Fibroblast of skin of left quadriceps (primary cell): ENCODE measurements at regions not wholly inside any gene's neighbourhood (a gene's known extent, or its start where the extent isn't known, plus 50 kb on each side); places are given as distances from the start of the nearest gene placed in this dataset.

Source experiments
- DNase-seq, 2 experiments: peaks; one replicate each; pipeline ENCODE4 v3.0.0-alpha.2; 2013; ENCODE audit warnings: low read depth in 2 of 2

DNA sequence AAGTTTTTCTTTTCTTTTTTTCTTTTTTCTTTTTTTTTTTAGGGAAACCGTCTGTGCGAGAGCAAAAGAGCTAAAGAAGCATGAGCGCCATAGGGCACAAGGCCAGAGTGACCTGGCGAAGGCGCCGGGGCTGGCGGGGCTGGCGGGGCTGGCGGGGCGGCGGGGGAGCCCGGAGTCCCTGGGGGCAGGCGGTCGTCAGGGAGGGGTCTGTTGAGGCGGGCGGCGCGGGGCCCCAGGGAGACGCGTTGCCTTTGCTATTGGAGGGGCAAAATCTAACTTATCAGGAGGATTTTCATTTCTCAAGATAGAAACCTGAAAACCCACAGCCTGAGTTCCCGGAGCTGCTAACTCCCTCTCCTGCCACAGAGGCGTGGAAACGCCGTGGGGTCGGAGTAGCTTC, 135.6 kb upstream of the SMAD1 start:
- no peak for DNase-seq

DNA sequence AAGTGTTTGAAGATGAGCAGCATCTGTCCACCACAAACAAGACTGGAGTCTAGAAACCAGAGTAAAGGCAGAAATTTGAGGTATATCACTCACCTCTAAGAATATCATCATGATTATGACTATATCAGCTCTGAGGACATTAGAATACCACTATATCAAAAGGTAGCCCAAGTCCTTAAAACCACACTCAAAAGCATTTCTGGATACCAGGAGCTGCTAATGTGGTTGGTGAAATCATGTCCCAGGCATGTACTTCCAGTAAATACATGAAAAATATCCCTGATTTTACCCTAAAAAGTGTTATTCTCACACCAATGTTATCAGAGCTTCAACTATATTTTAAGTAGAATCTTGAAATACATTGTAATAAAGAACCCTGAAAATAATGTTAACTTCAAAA, 136.3 kb upstream of the SMAD1 start:
- DNase-seq, result no peak

GRCh38 chr4:145341381-145341780, 140.3 kb upstream of the SMAD1 start:
- no peak for DNase-seq

DNA sequence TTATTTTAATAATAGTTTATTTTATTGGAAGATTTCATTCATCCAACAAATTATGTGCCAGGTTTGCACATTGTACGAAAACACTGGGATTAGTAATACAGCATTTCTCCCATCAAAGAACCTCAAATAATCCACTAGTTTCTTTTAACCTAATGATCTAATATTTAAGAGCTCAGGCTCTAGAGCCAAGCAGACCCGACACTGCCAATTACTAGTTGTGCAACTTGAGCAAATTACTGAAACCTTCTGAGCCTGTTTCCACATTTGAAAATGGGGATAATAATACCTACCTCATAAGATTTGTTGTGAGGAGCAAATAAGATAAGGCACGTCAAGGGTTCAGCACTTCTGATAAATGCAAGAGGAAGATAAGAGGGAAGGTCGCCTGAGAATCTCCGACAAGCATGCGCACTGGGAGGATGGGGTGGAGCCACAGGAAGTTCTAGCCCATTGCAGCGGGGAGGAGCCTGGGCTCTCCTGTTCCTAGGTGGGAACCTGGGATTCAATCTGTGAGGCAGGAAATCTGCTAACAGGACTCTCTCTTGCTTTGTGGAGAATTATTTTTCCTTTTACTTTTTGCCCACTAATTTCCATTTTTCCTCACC, 141.5 kb upstream of the SMAD1 start:
- DNase-seq, result no peak

GRCh38 chr4:145339075-145339725, 142.5 kb upstream of the SMAD1 start:
- DNase-seq, result no peak

DNA sequence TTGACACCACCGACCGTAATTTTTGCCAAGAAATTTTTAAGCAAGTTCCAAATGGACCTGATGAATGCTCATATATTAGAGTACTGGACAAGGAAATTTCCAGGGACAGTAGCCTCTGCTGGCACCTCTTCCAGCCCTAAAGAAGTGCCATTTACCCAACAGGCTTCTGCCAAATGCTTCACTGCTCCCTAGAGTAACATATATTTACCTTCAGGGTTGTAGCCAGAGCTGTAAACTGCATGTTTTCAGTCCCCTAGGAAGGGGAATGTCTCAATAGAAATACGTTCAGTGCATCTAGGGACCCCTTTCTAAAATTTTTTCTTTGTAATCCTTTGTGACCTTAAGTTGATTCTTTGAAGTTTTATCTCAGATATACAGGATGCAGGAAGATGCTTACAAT, 143.1 kb upstream of the SMAD1 start:
- DNase-seq, result no peak

DNA sequence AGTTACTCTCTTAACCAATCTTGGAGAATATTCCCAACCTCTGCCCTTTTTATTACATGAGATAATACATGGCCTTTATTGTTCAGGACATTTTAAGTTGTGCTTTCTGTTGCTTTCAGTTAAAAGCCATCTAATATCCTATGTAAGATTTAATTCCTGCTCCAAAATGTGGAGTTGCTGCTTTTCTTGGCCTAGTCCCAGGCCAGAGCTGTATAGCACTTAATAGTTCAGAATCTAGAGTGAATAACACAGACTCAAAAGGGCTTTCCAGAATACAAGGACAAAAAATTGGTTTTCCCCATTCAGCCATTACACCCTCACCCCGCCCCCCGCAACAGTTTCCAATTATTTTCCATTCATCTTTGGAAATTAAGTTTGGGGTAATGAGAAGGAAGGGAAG, 144.3 kb upstream of the SMAD1 start:
- DNase-seq, result no peak

DNA sequence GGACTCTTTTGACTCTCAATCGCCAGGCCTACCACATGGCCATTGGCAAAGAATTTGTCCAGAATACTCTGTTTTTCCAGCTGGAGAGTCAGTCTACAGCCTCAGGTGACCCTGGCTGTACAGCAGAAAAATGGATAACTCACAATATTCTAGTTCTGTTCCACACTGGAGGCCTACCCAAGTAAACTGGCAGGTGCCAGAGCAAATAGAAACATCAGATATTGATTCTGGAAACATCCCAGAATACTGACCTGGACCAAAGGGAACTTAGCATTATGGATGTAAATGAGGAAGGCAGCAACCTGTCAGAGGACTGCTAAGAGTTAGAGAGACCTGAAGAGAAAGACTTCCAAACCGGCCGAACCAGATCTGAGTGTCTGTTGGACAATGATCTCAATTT, 147.9 kb upstream of the SMAD1 start:
- DNase-seq, result no peak

DNA sequence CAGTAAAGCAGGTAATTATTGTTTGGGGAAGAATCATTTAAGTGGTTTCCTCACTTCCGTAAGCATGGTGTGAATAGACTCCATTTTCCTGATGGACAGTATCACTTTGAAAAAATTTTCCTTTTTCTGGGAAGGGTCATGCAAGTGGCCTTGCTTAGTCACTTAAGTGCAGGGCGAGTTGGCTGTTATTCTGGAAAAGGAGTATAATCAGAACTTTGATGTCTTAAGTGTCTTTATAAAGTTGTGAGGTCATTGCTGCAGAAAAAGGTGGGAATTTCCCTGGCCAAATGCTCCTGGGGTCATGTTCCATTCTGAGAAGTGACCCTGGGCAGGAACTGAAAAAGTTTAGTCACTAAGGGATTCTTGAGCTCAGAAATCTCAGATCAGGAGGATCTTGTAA, 146.1 kb upstream of the OTUD4 start:
- DNase-seq, result no peak

- no peak for DNase-seq
Measured at GRCh38 chr4:145324161-145324560, 143.8 kb upstream of the OTUD4 start.

DNA sequence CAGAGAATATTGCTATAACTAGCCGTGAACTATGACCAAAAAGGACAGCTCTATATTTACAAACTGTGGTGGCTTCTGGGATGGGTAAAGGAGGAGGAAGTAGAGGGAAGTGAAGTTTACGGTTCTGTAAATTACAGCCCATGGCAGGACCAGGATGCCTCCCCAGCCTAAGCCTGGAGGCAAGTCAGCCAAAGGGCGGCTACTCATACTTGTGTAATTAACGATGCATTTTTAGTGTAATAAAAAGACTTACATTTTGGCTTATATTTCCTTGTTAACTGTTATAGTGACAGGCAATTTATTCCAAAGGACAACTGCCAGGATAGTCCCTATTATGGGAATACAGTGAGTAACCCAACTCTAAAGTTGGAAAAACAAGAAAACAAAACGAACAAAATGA, 139.9 kb upstream of the OTUD4 start:
- DNase-seq, result peak in 1 of 2 experiments; percentile 36

DNA sequence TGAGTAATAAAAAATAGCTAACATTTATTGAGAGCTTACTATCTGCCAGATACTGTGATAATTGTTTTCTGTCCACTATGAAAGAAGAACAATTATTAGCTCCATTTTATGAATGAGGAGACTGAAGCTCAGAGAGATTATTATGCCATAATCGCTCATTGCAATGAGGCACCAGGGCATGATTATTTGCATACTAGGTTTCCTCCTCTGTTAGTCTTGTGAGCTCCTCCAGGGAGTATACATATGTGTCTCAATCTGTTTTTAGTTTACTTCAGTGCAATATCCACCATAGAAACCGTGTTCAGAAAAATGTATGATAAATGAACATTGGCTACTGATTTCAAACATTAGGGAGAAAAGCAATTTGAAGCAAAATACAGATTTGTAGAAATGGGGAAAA, 139.4 kb upstream of the OTUD4 start:
- DNase-seq, result no peak

GRCh38 chr4:145316897-145317574, 136.6 kb upstream of the OTUD4 start:
- DNase-seq, result peak; percentile 45 to 53

DNA sequence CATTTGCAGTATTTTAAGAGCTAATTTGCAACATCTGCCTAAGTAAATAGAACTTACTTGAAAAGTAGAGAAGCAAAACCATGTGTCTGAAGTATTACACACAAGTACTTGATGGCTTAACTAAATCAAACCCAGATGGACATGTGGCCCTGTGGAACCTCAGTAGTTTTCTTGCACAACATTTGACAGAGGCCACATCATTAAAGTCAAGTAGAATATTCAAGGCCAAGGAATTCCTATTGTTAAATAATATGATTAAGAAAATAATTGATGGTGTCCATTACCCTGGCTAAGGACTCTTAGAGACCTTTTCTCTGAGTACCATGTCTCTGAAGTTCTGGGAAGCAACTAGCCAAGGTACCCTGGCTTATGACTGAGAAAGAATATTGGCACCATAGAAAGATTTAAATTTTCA, 135.4 kb upstream of the OTUD4 start:
- peak; percentile 96 for DNase-seq

DNA sequence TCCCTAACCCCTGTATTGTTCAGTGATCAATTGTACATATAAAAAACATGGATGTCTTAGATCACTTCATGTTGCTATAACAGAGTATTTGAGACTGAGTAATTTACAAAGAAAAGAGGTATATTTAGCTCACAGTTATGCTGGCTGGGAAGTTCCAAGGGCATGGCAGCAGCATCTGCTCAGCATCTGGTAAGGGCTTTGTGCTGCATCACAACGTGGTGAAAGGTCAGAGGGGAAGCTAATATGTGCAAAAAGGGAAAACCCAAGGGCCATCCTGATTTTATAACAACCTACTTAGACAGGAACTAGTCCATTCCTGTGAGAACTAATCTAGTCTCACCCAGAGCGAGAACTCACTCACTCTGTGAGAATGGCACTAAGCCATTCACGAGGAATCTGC, 128.2 kb upstream of the OTUD4 start:
- no peak for DNase-seq

- DNase-seq, result no peak
Measured at GRCh38 chr4:145307763-145308430, 127.5 kb upstream of the OTUD4 start.

- no peak for DNase-seq
Measured at GRCh38 chr4:145307120-145307519, 126.7 kb upstream of the OTUD4 start.

- DNase-seq, result no peak
Measured at GRCh38 chr4:145302725-145303124, 122.3 kb upstream of the OTUD4 start.

GRCh38 chr4:145301386-145302080, 121.1 kb upstream of the OTUD4 start:
- no peak for DNase-seq

GRCh38 chr4:145299380-145300076, 119.1 kb upstream of the OTUD4 start:
- DNase-seq, result peak; percentile 74

DNA sequence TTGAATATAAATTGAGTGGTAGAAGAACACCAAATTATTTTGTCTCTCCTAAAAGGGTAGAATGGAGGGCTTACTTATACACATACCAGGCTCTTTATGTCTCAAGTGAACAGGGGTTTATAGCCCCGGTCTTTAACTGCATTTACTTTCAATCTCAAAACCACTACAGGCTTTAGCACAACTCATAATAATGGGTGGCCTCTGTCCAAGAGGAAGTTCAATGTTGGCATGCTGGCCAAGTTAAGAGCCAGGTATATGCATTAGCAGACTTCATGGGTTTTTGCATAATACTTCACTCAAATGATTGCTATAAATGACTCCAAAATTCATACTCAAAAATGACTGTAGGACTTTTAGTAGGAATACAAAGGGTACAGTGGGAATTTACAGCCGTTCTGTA, 118.5 kb upstream of the OTUD4 start:
- no peak for DNase-seq

- no peak for DNase-seq
Measured at GRCh38 chr4:145297556-145297955, 117.2 kb upstream of the OTUD4 start.
